DMS79 (cell line): ENCODE measurements at regions not wholly inside any gene's neighbourhood (a gene's known extent, or its start where the extent isn't known, plus 50 kb on each side); places are given as distances from the start of the nearest gene placed in this dataset.
"Not testable (repeated sequence)": the region's sequence is repeated elsewhere in the genome, so short reads cannot be mapped to it uniquely, and the experiment has no call there.

Source experiments
- DNase-seq: peaks from one replicate; lab custom pipeline; 2025; lab: John Stamatoyannopoulos, UW

- DNase-seq = no peak
Observed at GRCh38 chr13:62799931-62800436, 1384.3 kb upstream of the PCDH20 start.

GRCh38 chr13:62799038-62799535, 1383.4 kb upstream of the PCDH20 start:
- no peak for DNase-seq

GRCh38 chr13:62793850-62794249, 1378.2 kb upstream of the PCDH20 start:
- no peak for DNase-seq

- DNase-seq = no peak
Observed at GRCh38 chr13:62781866-62782265, 1366.2 kb upstream of the PCDH20 start.

GRCh38 chr13:62779161-62779560, 1363.5 kb upstream of the PCDH20 start:
- no peak for DNase-seq

- DNase-seq = no peak
Observed at GRCh38 chr13:62767473-62767872, 1351.8 kb upstream of the PCDH20 start.

- DNase-seq = no peak
Observed at GRCh38 chr13:62760724-62761123, 1345.1 kb upstream of the PCDH20 start.

- no peak for DNase-seq
Observed at GRCh38 chr13:62747629-62748028, 1332.0 kb upstream of the PCDH20 start.

GRCh38 chr13:62747152-62747551, 1331.5 kb upstream of the PCDH20 start:
- no peak for DNase-seq

GRCh38 chr13:62729746-62730145, 1314.1 kb upstream of the PCDH20 start:
- DNase-seq = not testable (repeated sequence)

- no peak for DNase-seq
Observed at GRCh38 chr13:62721893-62722292, 1306.2 kb upstream of the PCDH20 start.

GRCh38 chr13:62711948-62712347, 1296.3 kb upstream of the PCDH20 start:
- DNase-seq = not testable (repeated sequence)

- no peak for DNase-seq
Observed at GRCh38 chr13:62710787-62711186, 1295.1 kb upstream of the PCDH20 start.

GRCh38 chr13:62706048-62706447, 1290.4 kb upstream of the PCDH20 start:
- no peak for DNase-seq

GRCh38 chr13:62704875-62705274, 1289.2 kb upstream of the PCDH20 start:
- DNase-seq = no peak

GRCh38 chr13:62702502-62702901, 1286.9 kb upstream of the PCDH20 start:
- no peak for DNase-seq

GRCh38 chr13:62697701-62698100, 1282.1 kb upstream of the PCDH20 start:
- DNase-seq = no peak

- no peak for DNase-seq
Observed at GRCh38 chr13:62696490-62696889, 1280.8 kb upstream of the PCDH20 start.

GRCh38 chr13:62687732-62688131, 1272.1 kb upstream of the PCDH20 start:
- no peak for DNase-seq

- no peak for DNase-seq
Observed at GRCh38 chr13:62684359-62684758, 1268.7 kb upstream of the PCDH20 start.

- no peak for DNase-seq
Observed at GRCh38 chr13:62682788-62683187, 1267.1 kb upstream of the PCDH20 start.

- DNase-seq = no peak
Observed at GRCh38 chr13:62678039-62678438, 1262.4 kb upstream of the PCDH20 start.

- DNase-seq = no peak
Observed at GRCh38 chr13:62663767-62664166, 1248.1 kb upstream of the PCDH20 start.

GRCh38 chr13:62659365-62659764, 1243.7 kb upstream of the PCDH20 start:
- no peak for DNase-seq

- DNase-seq = no peak
Observed at GRCh38 chr13:62653371-62653770, 1237.7 kb upstream of the PCDH20 start.
